ENCODE measurements at regions not wholly inside any gene's neighbourhood (a gene's known extent, or its start where the extent isn't known, plus 50 kb on each side); places are given as distances from the start of the nearest gene placed in this dataset.
A peak's percentile ranks its signal among the peaks of the same experiment; 100 is the strongest.
"Not testable (repeated sequence)": the region's sequence is repeated elsewhere in the genome, so short reads cannot be mapped to it uniquely, and the experiment has no call there.

DNA sequence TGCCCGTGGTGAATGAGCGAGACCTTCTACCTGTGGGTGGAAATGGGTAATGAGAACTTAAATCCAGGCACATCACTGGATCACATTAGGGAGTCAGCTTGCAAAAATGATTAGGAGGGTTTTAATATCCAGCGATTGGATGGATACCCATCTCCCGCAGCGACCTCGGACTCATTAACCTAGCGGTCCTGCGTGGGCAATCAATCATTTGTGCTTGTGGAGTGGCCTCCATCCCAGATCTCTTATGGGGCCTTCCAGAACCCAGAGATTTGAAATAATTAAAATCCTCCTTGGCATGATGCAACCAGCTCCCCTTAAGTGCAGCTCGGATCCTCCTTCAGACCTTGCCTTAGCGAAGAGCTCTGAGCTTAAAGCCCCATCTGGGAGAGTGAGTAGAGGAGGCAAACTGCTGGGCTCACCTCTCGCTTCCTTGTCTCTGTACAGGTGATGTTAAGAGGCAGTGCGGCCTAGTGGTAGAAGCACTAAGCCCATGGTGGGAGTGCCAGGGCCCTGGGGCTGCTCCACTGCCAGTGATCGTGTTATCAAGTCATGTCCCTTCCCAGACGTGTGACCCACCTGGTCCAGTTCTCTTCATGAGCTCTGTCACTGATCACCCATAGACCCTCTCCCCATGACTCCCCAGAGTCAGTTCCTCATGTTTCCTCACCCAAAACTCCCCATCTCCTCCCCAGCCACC, 285.2 kb upstream of the TLE3 start:
- DNase-seq: no peak

DNA sequence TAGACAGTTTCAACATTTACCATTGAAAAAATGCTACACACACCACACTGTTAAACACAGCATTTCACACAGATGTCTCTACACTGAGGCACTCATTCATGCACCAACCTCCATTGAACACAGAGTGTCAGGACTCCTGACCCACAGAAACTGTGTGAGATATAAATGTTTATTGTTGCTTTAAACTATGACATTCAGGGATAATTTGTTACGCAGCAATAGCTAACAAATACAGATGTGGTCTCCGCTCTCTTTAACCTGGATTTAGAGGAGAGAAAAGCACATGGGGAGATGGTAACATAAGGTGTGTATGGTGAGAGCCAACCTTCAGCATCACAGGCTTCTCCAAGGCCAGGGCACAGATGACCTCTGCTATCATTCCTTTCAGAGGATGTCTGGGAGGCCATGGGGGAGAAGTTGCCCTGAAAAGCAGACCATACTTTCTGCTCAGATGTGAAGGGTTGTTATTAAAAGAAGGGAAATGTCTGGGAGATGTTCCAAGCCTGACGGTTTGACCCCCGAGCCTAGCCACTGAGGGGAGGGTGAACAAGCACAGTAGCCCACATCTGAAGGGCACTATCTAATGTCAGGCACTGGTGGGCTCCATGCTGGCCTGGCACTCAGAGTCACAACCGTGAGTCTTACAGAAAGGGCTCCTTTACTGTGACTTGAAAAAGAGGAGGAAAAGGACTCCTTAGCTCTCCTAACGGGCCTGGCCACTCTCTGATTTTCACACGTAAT, 284.5 kb upstream of the TLE3 start:
- DNase-seq: no peak

DNA sequence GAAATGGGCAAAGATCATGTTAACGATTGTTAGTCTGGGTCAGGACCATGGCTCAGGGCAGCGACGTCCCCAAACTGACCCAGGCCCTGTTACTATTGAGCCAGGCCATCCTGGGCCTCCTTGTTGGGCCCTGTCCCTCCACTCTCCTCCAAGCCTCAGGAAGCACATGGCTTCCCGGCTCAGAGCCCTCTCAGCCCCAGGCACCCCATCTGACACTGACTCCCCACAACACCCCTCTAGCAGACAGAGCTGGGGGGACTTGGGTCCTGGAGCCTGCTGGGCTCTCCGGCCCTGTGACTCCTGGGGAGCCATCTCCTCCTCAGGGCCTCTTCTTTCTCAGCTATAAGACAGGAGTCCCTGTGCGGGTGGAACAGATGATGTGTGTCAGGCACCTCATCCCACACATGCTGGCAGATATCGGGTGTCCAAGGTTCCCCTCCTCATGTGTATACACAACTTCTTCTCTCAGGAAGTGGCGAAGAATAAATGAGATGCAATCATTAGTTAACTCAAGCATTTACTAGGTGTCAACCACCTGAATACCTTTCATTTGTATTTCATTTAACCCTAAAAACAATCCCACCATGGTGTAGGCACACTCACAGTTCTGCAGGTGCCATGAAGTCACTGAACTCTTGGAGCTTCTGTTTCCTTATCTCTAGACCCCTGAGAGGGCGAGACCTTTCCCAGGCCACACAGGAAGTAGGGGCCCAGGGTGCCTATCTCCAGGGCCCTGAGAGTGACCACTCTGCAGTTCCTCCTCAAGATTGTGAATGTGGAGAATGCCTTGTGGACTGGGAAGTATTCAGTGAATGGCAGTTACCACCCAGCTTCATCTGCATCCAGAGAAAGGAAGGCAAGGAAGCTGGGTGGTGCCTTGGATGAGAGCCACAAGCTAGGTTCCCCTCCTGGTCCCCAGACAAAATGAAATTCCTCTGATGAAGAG, 282.5 kb upstream of the TLE3 start:
- no peak for DNase-seq

DNA sequence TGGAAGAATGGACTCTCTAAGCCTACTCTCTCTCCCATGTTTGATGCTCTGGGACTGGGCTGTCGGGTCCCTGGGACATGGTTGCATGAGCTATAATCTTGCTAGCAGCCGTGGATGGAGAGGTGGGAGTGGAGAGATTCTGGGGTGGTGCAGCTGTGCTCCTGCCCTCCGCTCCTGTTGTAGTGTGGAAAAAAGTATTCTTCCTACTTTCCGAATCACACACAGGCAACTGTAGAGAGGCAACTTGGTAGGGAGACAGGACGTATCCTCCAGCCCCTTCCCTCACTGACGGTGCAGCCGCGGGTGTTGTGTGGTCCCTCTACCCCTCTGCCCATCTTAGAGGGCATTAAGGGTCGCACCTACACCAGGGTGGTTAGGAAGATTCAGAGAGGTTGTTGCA, 281.4 kb upstream of the TLE3 start:
- DNase-seq: no peak

DNA sequence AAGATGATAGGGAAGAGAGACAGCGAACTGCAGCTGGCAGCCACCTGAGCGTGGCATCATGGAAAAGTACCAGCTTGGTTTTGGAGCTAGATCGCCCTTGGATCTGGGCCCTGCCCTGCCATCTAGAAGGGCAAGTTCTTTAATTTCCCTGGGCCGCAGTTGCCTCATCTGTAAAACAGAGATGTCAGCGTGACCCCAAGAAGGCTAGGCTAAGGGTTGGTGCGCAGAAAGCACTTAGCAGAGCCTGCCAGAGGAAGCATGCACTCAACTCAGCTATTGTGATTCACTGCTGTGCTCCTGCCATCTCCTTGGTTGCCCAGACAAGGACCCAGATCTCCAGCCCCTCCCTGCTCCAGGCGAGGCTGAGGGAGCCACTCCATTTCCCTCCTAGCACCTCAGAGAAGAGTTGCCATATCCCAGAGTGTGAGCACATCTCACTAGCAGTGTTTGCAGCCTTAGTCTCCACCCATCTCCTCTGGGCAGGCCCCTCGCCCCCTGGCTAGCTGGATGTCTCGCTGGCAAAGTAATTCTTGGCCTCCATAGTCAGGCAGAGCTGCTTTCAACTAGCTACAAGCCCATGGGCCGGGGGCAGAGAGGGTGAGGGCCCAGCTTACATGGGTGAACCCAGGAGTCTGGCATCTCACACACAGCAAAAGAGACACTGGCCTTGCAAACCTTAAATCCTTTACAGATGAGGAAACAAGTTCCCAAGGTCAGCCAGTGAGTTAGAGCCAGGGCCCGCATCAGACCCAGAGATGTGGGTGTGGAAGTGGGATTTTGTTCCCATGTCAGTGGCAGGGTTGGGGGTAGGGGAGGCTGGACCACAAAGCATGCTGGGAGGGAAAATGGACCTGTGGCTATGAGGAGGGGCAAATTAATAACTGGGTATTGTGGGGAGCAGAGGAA, 280.7 kb upstream of the TLE3 start:
- no peak for DNase-seq

DNA sequence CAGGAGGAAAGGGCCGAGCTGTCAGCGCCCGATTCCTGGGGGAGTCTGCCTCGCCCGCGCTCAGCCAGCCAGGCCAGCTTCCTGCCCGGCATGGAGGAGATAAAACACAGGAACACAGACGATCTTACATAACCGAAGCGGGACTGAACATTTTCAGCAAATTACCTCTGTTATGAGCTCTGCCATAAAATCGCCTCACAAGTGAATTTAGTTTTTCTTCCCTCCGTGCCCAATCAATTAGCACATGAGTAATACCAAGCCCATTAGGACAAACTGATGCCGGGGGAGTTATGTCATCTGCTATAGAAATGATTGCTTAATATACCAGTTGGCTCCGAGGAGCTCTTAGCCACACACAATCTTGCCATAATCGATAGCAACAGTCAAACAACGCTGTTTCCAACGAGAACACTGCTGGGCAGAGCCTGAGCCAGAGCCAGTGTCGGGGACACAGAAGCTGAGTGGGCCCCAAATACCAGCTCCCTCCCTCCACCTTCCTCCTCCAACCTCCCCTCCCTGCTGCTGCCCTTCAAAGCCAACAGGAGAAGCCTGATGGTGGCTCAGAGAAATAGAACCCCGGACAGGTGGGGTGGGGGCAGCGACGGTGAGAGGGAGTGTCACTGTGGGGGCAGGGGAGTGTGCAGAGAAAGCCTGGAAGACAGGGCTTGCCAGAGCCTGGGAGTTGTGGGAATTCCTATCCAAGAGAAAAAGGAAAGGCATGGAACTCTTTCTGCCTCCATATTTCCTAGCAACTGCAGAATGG, 279.4 kb upstream of the TLE3 start:
- no peak for DNase-seq

DNA sequence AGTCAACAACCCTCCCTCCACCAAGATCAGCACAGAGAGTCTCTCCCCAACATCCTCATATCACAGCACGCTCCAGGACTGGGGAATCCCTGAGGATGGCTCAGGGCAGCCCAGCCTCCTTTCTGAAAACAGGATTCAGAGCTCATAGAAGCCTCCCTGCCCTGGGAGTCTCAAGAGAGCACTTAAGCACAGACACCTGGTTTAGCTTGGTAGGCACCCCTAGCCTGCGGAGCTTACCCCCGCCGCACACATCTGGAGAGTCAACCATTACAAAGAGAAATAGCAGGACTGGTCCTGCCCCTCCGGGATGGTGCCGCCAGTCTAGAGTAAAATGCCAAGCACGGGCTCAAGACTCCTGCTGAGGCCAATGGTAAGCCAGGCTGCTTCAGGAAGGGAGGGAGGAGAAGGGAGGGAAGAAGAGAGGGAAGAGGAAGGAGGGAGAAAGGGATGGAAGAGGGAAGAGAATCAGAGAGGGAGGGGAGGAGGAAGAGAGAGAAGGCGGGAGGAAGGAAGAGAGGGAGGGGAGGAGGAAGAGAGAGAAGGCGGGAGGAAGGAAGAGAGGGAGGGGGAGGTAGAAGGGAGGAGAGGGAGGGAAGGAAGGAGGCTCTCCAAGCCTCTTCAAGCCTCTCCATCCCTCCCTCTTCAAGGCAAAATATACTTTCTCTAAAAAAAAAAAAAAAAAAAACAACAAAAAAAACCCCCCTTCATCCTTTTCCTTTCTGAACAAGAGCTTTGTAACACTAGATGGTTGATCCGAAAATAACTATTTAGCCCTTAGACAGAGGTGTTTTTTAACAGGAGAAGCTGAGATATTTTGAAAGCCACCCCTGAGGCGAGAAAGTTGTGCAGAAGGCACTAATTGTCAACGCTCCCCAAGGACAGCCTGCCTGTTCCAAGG, 278.6 kb upstream of the TLE3 start:
- DNase-seq: no peak

DNA sequence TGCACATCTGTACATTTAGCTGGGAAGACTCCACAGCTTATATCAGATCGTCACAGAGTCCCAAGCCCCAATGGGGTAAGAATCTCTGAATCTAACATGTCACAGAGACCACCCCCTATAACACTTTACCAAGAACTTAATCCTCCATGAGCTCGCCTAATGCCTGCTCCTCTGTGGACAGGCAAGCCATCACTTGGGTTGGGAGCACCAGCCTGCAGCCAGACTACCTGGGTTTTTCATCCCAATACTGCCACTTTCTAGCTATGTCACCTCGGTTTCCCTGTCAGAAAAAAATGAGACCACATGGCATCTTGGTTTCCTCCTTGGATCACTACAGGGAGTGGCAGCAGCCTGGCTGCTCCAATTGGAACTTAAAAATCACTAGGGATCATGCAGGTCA, 277.9 kb upstream of the TLE3 start:
- no peak for DNase-seq

DNA sequence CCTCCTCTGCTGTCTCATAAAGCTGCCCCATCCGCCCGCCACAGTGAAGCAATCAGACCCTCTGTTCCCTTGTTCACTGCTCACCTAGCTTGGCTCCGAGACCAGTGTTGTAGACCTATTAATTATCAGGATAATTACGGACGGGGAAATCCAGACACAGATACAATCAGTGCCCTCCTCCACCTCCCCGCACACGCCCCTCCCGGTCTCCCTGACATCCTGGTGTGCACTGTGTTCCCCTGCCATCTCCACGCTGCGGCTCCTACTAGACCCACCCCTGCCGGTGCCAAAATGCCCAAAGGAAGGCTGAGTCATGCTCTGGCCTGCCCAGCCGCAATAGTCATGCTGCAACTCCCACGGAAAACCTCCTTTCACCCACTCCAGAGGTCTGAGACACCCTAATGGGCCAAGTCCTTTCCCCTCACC, 277.3 kb upstream of the TLE3 start:
- no peak for DNase-seq

DNA sequence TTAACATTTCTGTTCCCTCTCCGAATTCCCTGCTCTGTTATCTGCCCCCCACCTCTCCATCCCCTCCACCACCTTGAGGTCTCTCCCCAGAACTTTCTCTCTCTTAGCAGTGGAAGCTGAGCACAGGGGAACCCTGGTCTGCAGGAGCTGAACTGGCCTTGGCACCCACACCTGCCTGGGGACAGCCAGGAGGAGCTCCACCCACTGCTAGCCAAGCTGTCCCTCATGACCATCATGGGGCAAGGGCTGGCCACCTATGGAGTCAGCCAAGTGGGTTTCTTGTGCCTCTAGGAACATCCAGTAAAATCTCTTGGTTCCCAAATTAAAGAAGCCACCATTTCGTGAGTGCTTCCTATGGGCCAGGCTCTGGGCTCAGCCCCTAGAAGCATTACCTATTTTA, 276.4 kb upstream of the TLE3 start:
- DNase-seq: no peak

DNA sequence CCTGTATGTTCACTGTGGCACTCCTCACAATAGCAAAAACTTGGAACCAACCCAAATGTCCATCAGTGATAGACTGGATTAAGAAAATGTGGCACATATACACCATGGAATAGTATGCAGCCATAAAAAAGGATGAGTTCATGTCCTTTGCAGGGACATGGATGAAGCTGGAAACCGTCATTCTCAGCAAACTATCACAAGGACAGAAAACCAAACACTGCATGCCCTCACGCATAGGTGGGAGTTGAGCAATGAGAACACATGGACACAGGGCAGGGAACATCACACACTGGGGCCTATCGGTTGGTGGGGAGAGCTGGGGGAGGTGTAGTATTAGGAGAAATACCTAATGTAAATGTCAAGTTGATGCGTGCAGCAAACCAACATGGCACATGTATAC, 275.7 kb upstream of the TLE3 start:
- not testable (repeated sequence) for DNase-seq

DNA sequence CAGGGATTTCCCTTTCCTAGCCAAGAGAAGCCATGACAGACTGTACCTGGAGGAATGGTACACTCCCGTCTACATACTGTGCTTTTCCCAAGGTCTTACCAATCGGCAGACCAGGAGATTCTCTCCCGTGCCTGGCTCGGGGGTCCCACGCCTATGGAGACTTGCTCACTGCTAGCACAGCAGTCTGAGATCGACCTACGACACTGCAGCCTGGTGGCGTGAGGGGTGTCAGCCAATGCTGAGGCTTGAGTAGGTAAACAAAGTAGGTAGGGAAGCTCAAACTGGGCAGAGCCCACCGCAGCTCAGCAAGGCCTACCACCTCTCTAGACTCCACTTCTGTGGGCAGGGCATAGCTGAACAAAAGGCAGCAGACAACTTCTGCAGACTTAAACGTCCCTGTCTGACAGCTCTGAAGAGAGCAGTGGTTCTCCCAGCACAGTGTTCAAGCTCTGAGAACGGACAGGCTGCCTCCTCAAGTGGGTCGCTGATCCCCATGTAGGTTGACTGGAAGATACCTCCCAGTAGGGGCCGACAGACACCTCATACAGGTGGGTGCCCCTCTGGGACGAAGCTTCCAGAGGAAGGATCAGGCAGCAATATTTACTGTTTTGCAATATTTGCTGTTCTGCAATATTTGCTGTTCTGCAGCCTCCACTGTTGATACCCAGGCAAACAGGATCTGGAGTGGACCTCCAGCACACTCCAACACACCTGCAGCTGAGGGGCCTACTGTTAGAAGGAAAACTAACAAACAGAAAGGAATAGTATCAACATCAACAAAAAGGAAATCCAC, 270.4 kb upstream of the TLE3 start:
- DNase-seq: not testable (repeated sequence)

DNA sequence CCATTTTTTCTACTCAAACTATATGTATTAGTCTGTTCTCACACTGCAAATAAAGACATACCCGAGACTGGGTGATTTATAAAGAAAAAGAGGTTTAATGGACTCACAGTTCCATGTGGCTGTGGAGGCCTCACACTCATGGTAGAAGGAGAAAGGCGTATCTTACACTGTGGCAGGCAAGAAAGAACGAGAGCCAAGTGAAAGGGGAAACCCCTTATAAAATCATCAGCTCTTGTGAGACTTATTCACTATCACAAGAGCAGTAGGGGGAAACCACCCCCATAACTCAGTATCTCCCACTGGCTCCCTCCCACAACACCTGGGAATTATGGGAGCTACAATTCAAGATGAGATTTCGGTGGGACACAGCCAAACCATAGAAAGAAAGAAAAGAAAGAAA, 266.3 kb upstream of the TLE3 start:
- not testable (repeated sequence) for DNase-seq

DNA sequence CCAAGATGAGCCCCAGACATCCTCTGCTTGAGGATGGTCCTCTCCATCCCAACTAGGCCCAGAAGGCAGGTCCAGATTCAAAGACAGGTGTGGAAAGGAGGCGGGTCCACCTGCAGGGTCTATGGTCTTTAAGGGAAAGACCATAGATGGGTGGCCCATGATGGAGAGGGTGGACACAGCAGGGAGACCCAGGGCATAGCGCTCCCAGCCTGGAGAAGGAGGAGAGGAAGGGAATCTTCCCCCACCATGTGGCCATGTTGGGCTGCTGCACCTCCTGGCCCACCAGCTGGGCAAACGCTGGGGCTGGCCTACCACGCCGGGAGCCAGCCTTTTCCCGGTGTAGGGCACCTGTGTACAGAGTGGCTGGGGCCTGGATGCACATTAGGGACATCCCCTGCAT, 265.2 kb upstream of the TLE3 start:
- peak; percentile 22 for DNase-seq

DNA sequence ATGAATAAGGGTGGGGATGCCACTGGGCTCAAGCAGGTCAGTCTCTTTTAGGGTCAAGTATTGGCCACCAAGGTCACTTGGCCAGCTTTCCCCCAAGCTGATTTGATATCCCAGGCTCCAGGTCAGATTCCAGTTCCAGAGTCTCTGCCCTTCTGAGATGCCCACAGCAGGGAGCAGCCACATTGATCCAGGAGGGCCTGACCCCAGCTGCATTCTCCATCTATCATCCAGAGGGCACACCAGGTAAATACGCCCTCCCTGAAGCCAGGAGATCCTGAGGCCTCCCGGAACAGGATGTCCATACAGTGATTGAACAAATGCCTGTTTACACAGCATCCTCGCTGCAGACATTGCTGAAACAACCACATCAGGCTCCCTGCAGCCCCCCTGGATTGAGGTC, 264.6 kb upstream of the TLE3 start:
- no peak for DNase-seq

DNA sequence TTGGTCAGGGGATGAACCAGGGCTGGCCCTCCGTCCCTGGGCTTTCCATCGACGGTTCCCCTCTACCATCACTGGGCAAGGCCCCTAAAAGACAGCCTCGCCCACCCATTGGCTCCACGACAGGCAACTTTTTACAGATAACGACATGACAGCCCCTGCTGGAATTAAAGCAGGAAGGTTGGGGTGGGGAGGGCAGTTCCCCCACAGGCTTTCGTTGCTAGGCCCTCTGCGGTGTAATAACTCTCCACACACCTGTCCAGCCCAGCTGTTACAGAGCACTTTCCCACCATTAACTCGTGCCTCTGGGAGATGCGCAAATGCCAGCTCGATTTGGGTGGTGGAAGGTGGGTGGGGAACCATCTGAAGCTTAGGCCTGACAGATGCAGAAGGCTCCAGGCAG, 264.2 kb upstream of the TLE3 start:
- DNase-seq: no peak

DNA sequence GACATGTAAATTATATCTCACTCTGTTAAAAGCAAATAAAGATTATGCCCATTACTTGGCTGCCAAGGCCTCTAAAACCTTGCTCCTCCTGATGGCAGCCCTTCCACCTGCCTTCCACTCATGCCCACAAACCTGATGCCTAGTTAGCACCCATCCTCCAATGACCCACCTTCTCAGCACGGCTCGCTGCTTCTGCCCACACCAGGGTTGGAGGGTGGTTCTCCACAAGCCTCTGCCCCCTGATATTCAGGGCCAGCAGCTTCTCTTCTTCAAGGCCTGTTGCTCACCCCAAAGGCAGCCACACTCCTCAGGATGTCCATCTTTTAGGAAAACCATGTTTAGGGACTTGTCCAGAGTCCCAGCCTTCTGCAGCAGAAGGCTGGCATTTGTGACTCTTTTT, 263.4 kb upstream of the TLE3 start:
- DNase-seq: no peak

DNA sequence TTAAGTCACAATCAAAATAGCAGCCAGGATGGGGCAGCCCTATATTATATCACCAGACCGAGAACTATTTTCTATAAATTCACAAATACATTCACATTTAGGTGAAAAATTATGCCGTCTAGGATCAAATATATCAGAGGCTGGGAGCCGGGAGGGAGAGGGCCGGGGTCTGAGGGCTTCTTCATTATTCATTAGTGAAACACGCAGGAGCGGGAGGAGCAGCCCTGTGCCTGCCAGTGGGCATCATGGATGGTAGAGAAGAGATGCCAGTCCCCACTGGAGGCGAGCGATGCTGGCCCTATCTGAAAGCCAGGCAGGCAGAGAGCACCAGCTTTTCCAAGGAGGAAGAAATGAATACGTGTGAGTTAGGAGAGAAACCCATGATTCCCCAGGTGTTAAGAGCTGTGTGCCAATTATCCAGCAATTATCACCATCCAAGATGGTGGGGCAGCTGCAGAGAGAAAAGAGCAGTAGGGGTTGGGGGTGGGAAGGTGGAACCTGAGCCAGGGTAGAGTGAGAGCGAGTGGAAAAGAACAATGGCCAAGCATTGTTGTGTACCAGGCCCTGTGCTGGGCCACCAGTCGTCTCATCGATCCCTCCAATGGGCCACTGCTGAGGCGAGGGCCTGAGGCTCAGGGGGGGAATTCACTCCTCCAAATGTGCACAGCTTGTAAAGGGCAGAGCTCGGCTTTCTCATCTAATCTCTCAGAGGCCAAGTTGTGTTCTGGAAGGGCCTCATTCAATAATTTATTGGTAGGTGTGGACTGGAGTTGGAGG, 261.3 kb upstream of the TLE3 start:
- no peak for DNase-seq
